Testis (tissue), 2 donors: ENCODE measurements at regions not wholly inside any gene's neighbourhood (a gene's known extent, or its start where the extent isn't known, plus 50 kb on each side); places are given as distances from the start of the nearest gene placed in this dataset.

Experiments
- POLR2A ChIP-seq: fragments of 450-650 bp; IDR thresholded peaks from one replicate; pipeline ENCODE4 v1.6.1; 2017; ENCODE audit warnings: antibody characterized with exemption, mild to moderate bottlenecking, moderate library complexity
- TF ChIP-seq, protein P1 (sequence below), 3 experiments: fragments of 450-650 bp in 2 of 3; fragments of 200-600 bp in 1 of 3; sonication (generic) in 1 of 3; IDR thresholded peaks; one replicate each; pipeline ENCODE4 v1.5.1; 2016 to 2019; ENCODE audit warnings: antibody characterized with exemption in 3 of 3, mild to moderate bottlenecking in 2 of 3, moderate library complexity in 1 of 3

DNA sequence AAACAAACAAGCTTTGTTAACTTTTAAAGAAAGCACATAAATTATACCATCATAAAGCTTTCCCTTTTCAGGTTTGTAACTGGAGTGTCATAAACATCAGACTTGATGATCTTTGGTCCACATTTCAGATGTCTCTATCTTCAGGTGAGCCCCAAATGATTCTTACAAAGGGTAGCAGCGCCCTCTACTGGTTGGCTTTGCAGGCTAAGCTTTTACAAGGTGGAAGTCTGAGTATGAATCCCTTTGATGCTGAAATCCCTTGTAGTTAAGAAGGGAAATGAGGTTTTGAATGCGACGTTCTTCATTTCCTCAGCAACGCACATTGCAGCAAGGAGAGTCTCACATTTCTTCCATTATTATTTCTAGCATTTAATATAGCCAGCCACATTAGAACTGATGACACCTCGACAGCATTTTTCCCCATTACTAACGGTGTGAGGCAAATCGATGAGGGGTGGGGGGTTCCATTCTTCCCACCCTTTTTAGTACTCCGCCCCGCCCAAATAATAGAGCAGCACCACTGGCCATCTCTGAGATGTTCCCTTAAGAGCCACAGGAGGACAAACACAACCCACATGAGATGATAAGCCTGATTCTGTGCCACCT lies 126.3 kb upstream of the NT5E start:
- TF ChIP-seq, protein P1, sequence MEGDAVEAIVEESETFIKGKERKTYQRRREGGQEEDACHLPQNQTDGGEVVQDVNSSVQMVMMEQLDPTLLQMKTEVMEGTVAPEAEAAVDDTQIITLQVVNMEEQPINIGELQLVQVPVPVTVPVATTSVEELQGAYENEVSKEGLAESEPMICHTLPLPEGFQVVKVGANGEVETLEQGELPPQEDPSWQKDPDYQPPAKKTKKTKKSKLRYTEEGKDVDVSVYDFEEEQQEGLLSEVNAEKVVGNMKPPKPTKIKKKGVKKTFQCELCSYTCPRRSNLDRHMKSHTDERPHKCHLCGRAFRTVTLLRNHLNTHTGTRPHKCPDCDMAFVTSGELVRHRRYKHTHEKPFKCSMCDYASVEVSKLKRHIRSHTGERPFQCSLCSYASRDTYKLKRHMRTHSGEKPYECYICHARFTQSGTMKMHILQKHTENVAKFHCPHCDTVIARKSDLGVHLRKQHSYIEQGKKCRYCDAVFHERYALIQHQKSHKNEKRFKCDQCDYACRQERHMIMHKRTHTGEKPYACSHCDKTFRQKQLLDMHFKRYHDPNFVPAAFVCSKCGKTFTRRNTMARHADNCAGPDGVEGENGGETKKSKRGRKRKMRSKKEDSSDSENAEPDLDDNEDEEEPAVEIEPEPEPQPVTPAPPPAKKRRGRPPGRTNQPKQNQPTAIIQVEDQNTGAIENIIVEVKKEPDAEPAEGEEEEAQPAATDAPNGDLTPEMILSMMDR (IDR thresholded peaks at IDR 0.05) = peak; percentile 48 to 65 (median 49)
- TF ChIP-seq POLR2A = no peak
